Endothelial cell of umbilical vein (primary cell): ENCODE measurements at regions not wholly inside any gene's neighbourhood (a gene's known extent, or its start where the extent isn't known, plus 50 kb on each side); places are given as distances from the start of the nearest gene placed in this dataset.

Experiments used
- BruUV-seq: library from RNA; stranded (reverse); fragments of 400-500 nt; replicated peaks from 2 replicates; lab custom pipeline; 2021; lab: Mats Ljungman, UMichigan
- CTCF ChIA-PET: fragments of 300-600, 350-600 bp; sonication (Branson Sonifier 250); formaldehyde crosslinking; loops from one replicate; lab custom pipeline; 2021; ENCODE audit warnings: antibody characterized with exemption, inconsistent platforms; lab: Charles Lee
- POLR2A ChIA-PET: fragments of 300-600, 350-600 bp; sonication (Branson Sonifier 250); formaldehyde crosslinking; loops from one replicate; lab custom pipeline; 2021; ENCODE audit warnings: antibody characterized with exemption, inconsistent platforms; lab: Charles Lee
- DNase-seq: peaks from one replicate; pipeline ENCODE4 v3.0.0-alpha.2; 2011; ENCODE audit warnings: low read depth, low spot score
- FAIRE-seq: peaks from 2 replicates; lab custom pipeline; 2011; peaks lifted over from hg19 to GRCh38; lab: Jason Lieb, UNC
- H2AFZ ChIP-seq: 2 replicates; pipeline ENCODE4 v1.6.0; 2012; ENCODE audit warnings: low read depth, low read length, control low read depth, inconsistent platforms
- H3K27ac ChIP-seq: 2 replicates; pipeline ENCODE4 v1.5.1; 2011; ENCODE audit warnings: low read depth, mild to moderate bottlenecking, control low read depth, low read length, moderate library complexity; ENCODE audit not compliant: insufficient read depth
- H3K27me3 ChIP-seq, 2 experiments: 2 replicates each; pipeline versions ENCODE4 v1.6.0 to v1.6.1; 2011; ENCODE audit warnings: low read length in 2 of 2, mixed read lengths in 1 of 2; ENCODE audit not compliant: control insufficient read depth in 2 of 2, insufficient read depth in 2 of 2
- H3K36me3 ChIP-seq, 2 experiments: 2 replicates in 1 of 2; 3 replicates in 1 of 2; pipeline ENCODE4 v1.5.1; 2011; ENCODE audit warnings: low read length in 2 of 2, mild to moderate bottlenecking in 1 of 2, moderate library complexity in 1 of 2; ENCODE audit not compliant: control insufficient read depth in 2 of 2, insufficient read depth in 2 of 2; ENCODE audit errors: extremely low read depth in 1 of 2
- H3K4me1 ChIP-seq: 3 replicates; pipeline ENCODE4 v1.5.1; 2011; ENCODE audit warnings: mild to moderate bottlenecking, low read length; ENCODE audit not compliant: control insufficient read depth, insufficient read depth; ENCODE audit errors: extremely low read depth
- H3K4me2 ChIP-seq: 2 replicates; pipeline ENCODE4 v1.6.1; 2011; ENCODE audit warnings: low read length, control low read depth, mixed read lengths; ENCODE audit not compliant: insufficient read depth
- H3K4me3 ChIP-seq, 3 experiments: fragments of 200-600 bp in 1 of 3; sonication (generic), shearing (Covaris generic) in 1 of 3; replicated peaks in 1 of 3; 2 replicates each; pipeline ENCODE4 v1.5.1; 2011 to 2016; ENCODE audit warnings: control low read depth in 3 of 3, low read length in 3 of 3, mild to moderate bottlenecking in 2 of 3, inconsistent platforms in 1 of 3, low read depth in 1 of 3, moderate library complexity in 1 of 3; ENCODE audit not compliant: insufficient read depth in 1 of 3
- H3K79me2 ChIP-seq: 2 replicates; pipeline ENCODE4 v1.6.0; 2012; ENCODE audit warnings: low read length, inconsistent platforms; ENCODE audit not compliant: control insufficient read depth, insufficient read depth
- H3K9ac ChIP-seq: replicated peaks from 2 replicates; pipeline ENCODE3; 2011; ENCODE audit warnings: low read length, control low read depth; ENCODE audit not compliant: insufficient read depth; ENCODE audit errors: extremely low read depth
- H3K9me1 ChIP-seq: replicated peaks from 3 replicates; pipeline ENCODE4 v1.6.0; 2011; ENCODE audit warnings: mild to moderate bottlenecking, low read length; ENCODE audit not compliant: control insufficient read depth, insufficient read depth; ENCODE audit errors: extremely low read depth
- H3K9me3 ChIP-seq: replicated peaks from 2 replicates; pipeline ENCODE4 v1.5.1; 2012; ENCODE audit warnings: low read length, inconsistent platforms; ENCODE audit not compliant: control insufficient read depth, insufficient read depth
- H4K20me1 ChIP-seq: replicated peaks from 2 replicates; pipeline ENCODE3; 2011; ENCODE audit warnings: mild to moderate bottlenecking, low read length; ENCODE audit not compliant: control insufficient read depth, insufficient read depth; ENCODE audit errors: extremely low read depth
- EZH2 ChIP-seq: IDR thresholded peaks from 2 replicates; pipeline ENCODE4 v1.6.1; 2012; ENCODE audit warnings: borderline replicate concordance, low read depth, mild to moderate bottlenecking, moderate library complexity, low read length, inconsistent platforms; ENCODE audit not compliant: severe bottlenecking
- FOS ChIP-seq: IDR thresholded peaks from 2 replicates; pipeline ENCODE4 v1.6.1; 2011; ENCODE audit warnings: mild to moderate bottlenecking, low read length, moderate library complexity, borderline replicate concordance; ENCODE audit not compliant: insufficient read depth
- GATA2 ChIP-seq: IDR thresholded peaks from 2 replicates; pipeline ENCODE4 v1.7.0; 2011; ENCODE audit warnings: low read depth, mild to moderate bottlenecking, moderate library complexity, mixed read lengths, low read length; ENCODE audit not compliant: insufficient read length, insufficient read depth
- JUN ChIP-seq: IDR thresholded peaks from 2 replicates; pipeline ENCODE4 v1.6.1; 2011; ENCODE audit warnings: borderline replicate concordance, low read depth; ENCODE audit not compliant: insufficient read length, insufficient read depth
- MYC ChIP-seq: IDR thresholded peaks from one replicate; pipeline ENCODE4 v1.6.1; 2011; ENCODE audit warnings: mild to moderate bottlenecking, low read depth, low read length
- POLR2A ChIP-seq: IDR thresholded peaks from 2 replicates; pipeline ENCODE4 v1.6.1; 2012; ENCODE audit warnings: low read depth, mild to moderate bottlenecking, control low read depth, low read length
- POLR2AphosphoS5 ChIP-seq: IDR thresholded peaks from 2 replicates; pipeline ENCODE4 v1.6.1; 2012; ENCODE audit warnings: low read depth, mild to moderate bottlenecking, control low read depth, low read length, moderate library complexity; ENCODE audit not compliant: insufficient read depth
- dilution Hi-C: fragments of 300-500 bp; cut with MboI; formaldehyde crosslinking; loops from one replicate; pipeline ENCODE4 v1.15.0; 2019; ENCODE audit warnings: low sequenced_read_pairs; ENCODE audit not compliant: extremely low pct_ligation_motif_present
- intact Hi-C: fragments of 100-400 bp; cut with micrococcal nuclease; formaldehyde crosslinking; loops from one replicate; pipeline ENCODE4 v1.10.0; 2022
- TF ChIP-seq, protein P1 (sequence below), 2 donors: IDR thresholded peaks; 1 replicate in 1 of 2; 2 replicates in 1 of 2; pipeline ENCODE4 v1.5.1; 2011; ENCODE audit warnings: low read length in 2 of 2, mild to moderate bottlenecking in 2 of 2, moderate library complexity in 2 of 2, control low read depth in 1 of 2, inconsistent platforms in 1 of 2, low read depth in 1 of 2; ENCODE audit not compliant: insufficient read depth in 1 of 2; ENCODE audit errors: extremely low read depth in 1 of 2
- TF ChIP-seq, protein P2 (sequence below): IDR thresholded peaks from 2 replicates; pipeline ENCODE4 v1.6.1; 2011; ENCODE audit not compliant: insufficient read depth, insufficient read length

DNA sequence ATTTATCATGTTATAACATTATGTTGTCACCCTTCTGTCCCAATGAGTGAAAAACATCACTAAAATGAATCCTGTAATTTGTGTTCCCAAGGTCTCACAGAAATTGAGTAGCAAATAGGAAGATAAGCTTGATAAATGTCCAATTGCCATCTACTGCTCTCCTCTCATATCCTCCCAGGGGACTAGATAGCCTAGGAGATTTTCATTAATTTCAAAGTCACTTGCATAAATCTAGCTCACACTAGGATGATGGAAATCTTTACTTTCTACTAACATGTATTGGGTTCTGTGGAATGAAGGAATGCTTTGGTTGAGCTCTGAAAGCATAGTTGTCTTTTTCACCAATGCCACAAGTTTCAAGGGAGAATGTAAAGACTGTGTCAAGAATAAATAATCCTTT is 605.5 kb upstream of the CDH7 start:
- Histone ChIP-seq H2AFZ (no peak overlapping the region), H3K36me3 (no peaks in the 10 kb centered on the region), H3K27me3 (no peaks in the 10 kb centered on the region), H3K4me2 (no peak overlapping the region), H3K9ac (no peak overlapping the region), H3K9me1 (no peaks in the 10 kb centered on the region), H3K4me3 (no peak overlapping the region), H3K9me3 (peaks cover 6% of the 10 kb centered on the region), H3K79me2 (no peaks in the 10 kb centered on the region), H3K27ac (no peak overlapping the region), H3K4me1 (no peaks in the 10 kb centered on the region), H4K20me1 (no peaks in the 10 kb centered on the region)
- POLR2A ChIA-PET, result no interaction called here
- CTCF ChIA-PET, result no interaction called here
- FAIRE-seq (no peak), DNase-seq (no peak)
- dilution Hi-C loops (no loop called here), intact Hi-C loops (no loop called here)
- BruUV-seq, result no TSS peak
- TF ChIP-seq POLR2AphosphoS5, result no peak
- TF ChIP-seq POLR2A, result no peak
- TF ChIP-seq, protein P1, sequence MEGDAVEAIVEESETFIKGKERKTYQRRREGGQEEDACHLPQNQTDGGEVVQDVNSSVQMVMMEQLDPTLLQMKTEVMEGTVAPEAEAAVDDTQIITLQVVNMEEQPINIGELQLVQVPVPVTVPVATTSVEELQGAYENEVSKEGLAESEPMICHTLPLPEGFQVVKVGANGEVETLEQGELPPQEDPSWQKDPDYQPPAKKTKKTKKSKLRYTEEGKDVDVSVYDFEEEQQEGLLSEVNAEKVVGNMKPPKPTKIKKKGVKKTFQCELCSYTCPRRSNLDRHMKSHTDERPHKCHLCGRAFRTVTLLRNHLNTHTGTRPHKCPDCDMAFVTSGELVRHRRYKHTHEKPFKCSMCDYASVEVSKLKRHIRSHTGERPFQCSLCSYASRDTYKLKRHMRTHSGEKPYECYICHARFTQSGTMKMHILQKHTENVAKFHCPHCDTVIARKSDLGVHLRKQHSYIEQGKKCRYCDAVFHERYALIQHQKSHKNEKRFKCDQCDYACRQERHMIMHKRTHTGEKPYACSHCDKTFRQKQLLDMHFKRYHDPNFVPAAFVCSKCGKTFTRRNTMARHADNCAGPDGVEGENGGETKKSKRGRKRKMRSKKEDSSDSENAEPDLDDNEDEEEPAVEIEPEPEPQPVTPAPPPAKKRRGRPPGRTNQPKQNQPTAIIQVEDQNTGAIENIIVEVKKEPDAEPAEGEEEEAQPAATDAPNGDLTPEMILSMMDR (IDR thresholded peaks at IDR 0.05; ENCODE audit: extremely low read depth in 1 of 2, insufficient read depth in 1 of 2, low read depth in 1 of 2, low read length in 2 of 2), result no peak
- TF ChIP-seq, protein P2, sequence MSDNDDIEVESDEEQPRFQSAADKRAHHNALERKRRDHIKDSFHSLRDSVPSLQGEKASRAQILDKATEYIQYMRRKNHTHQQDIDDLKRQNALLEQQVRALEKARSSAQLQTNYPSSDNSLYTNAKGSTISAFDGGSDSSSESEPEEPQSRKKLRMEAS, result no peak
- no peak for TF ChIP-seq MYC
- no peak for TF ChIP-seq EZH2
- no peak for TF ChIP-seq JUN
- TF ChIP-seq GATA2, result no peak
- no peak for TF ChIP-seq FOS
